CD4-positive, alpha-beta T cell treated with Interleukin-10 for 1 hour (primary cell): ENCODE measurements at regions not wholly inside any gene's neighbourhood (a gene's known extent, or its start where the extent isn't known, plus 50 kb on each side); places are given as distances from the start of the nearest gene placed in this dataset.

Experiments used
- DNase-seq: peaks from one replicate; pipeline ENCODE4 v3.0.0-alpha.2; 2020

- DNase-seq, result no peak
Observed at GRCh38 chr5:90185897-90186468, 223.6 kb downstream of the CETN3 start.

- no peak for DNase-seq
Observed at GRCh38 chr5:90184764-90185163, 224.8 kb downstream of the CETN3 start.

DNA sequence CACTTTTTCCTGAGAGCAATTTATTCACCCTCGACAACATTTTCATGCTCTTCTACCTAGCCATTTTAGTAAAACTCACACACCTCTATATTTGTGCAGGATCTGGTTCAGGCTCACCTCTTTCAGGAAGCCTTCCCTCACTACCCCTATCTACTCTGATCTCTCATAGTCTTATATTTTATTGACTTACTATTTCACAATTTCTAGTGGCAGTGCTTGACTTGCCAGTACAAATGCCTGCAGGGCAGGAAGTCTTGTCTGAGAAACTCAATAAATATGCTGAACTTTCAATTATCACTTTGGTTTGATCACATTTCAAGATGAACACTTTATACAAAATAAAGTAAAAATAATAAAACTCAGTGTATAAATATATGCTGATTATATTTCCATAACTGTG, 226.8 kb downstream of the CETN3 start:
- DNase-seq, result no peak

GRCh38 chr5:90174236-90174635, 235.3 kb downstream of the CETN3 start:
- no peak for DNase-seq

DNA sequence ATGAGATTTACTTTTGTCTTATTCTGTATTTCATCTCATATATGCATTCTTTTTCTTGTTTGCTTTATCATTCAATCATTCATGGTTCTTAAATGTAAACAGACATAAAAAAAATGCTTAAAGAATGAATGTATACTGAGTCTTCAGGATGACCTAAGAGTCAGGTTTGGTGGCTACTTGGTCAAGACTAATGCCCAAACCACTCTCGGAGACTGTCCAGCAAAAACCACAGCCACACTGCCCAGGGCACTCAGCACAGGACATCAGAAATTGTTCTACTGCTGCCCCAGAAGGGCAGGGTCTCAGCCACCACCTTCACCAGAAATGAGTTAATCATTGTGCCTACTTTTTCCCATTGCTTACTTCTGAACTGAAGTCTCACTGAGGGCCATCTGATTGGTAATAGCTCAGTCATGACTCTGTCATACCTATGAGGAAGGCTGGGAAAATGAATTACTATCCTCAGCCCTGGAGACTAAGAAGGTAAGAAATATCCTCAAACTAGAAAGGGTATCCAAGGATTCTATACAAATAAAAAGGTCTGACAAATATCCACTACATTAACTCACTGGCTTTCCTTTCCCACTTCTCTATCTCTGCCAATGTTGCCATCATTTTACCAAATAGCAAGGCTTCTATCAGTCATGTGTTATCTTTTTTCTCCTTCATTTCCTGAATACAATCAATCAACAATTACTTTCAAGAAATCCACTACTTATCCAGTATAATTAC, 236.1 kb downstream of the CETN3 start:
- DNase-seq, result no peak

DNA sequence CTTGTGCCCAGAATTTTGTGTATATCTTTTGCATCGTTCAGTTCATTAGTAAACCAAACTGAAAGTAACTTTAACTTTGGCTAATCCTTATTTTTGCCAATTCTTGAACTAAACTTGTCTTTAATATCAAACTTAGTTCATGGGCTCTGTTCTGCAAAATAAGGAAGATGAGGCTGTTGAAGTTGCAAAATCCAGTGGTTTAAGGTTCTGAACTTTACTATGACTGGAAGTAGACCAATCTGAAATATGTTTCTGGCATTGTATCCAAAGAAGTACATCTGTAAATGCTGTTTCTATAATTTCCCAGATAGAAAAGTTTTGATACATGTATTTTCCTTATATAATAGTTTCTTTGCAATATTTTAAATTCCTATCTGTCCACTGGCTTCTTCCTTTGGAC, 238.1 kb downstream of the CETN3 start:
- no peak for DNase-seq

DNA sequence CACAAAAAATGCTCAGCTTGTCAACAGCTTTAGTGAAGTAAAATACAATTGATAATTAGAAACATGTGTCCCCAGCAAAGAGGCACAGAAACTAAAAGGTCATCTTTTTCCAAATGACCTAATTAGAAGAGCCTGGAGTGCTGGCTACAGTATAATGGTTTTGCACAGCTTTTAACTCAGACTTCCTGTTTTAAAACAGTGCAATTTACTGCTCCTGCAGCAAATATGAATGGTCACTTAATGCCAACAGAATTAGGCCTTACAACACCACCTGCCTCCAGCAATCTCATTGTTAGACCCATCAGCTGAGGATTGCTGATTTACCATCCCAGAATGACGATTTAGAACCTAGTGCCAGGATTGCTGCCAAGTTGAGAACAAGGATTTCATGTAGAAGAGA, 239.3 kb downstream of the CETN3 start:
- no peak for DNase-seq

GRCh38 chr5:90169078-90169477, 240.5 kb downstream of the CETN3 start:
- no peak for DNase-seq

- no peak for DNase-seq
Observed at GRCh38 chr5:90168399-90168798, 241.2 kb downstream of the CETN3 start.

DNA sequence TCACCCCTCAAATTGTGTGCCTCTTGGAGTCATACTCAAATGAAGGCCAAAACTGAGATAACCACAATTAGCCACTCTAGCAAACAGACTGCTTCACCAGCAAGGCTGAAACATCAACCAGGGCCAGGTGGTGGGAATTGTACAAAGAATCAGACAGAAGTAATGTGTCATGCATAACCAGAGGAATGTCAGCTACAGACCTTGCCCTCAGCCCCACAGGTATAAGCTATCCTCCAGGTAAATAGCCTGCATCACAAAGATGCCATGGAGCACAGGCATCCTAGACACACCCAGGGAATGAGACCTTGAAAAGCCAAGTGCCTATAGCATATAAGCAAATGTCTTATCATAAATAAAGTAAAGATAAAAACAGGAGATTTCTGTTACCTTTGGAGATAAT, 242.7 kb downstream of the CETN3 start:
- DNase-seq, result no peak

- no peak for DNase-seq
Observed at GRCh38 chr5:90162324-90162723, 247.2 kb downstream of the CETN3 start.

- no peak for DNase-seq
Observed at GRCh38 chr5:90161414-90161813, 248.1 kb downstream of the CETN3 start.

- no peak for DNase-seq
Observed at GRCh38 chr5:90158131-90158530, 251.4 kb downstream of the CETN3 start.

DNA sequence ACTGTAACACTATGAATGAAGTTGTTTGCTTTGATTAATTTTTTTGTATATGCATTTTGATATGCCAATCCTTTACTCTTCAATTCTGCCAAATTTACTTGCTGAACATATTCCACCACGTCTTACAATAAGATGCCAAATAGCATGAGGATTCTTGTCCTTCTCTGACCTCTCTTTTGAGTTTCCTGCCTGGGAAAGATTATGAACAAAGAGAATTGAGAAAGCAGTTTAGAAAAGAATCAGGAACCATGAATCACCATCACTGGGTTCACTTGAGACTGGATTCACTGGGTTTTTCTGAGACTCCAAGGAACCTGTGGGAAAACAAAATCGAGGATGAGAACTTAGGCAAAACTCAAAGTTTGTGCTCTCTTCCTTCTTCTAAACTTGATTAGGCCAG, 256.5 kb downstream of the CETN3 start:
- no peak for DNase-seq

DNA sequence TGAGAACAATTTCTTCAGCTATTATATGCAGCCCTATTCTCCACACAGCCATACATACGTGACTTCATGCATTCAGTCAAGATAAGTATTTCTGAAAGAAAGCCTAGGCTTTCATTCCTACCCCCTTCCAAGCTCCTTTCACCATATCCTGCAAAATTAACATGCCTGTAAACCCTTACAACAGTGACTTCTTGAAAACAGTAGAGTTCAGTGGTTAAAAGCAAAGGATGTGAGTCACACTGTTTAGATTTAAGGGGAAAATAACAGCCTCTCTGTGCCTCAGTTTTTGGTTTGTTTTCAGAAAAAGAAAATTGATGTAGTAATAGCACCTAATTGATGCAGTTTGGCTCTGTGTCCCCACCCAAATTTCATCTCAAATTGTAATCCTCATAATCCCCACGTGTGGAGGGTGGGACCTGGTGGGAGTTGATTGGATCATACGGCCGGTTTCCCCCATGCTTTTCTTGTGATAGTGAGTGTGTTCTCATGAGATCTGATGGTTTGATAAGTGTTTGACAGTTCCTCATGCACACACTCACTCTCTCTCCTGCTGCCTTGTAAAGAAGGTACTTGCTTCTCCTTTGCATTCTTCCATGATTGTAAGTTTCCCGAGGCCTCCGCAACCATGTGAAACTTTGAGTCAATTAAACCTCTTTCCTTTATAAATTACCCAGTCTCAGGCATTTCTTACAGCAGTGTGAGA, 264.8 kb downstream of the CETN3 start:
- no peak for DNase-seq

GRCh38 chr5:90142541-90142940, 267.0 kb downstream of the CETN3 start:
- DNase-seq, result no peak

DNA sequence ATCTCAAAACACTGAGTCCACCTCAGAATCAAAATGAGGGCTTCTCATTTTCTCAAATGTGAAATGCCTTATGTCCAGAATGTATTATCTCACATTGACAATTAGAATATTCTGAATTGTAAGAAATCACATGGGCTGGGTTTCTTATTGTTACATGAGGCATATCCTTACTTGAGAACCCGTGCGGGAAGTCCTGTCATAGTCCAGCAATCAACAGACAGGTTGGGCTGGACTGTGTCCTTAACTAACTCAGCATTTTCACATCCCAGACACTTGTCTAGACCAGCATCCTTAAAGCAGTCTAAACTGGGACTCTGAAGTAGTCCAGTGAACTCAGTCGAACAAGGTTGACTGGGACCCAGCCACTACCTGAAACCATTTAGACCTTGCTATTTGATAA, 267.6 kb downstream of the CETN3 start:
- no peak for DNase-seq

- DNase-seq, result no peak
Observed at GRCh38 chr5:90136952-90137528, 272.5 kb downstream of the CETN3 start.

GRCh38 chr5:90135779-90136378, 273.7 kb downstream of the CETN3 start:
- DNase-seq, result no peak

- no peak for DNase-seq
Observed at GRCh38 chr5:90134892-90135291, 274.7 kb downstream of the CETN3 start.

DNA sequence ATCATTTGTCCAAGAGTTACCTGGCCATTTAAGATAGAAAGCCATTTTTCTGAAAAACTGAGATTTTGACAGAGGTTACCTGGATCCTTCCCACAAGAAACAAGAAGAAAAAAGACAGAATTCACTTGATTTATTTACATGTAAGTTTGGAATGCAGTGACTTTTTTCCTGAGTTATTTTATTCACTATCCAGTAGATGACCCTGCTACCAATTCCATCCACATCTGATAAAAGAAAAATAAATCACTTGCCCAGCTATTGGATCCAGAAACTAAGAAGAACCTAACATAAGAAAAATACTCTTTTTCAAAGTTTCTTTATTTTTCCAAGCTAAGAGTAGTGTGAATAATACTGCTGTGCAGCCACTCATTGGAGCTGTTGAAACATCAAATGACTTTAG, 275.2 kb downstream of the CETN3 start:
- DNase-seq, result no peak

GRCh38 chr5:90133941-90134340, 275.6 kb downstream of the CETN3 start:
- DNase-seq, result no peak

DNA sequence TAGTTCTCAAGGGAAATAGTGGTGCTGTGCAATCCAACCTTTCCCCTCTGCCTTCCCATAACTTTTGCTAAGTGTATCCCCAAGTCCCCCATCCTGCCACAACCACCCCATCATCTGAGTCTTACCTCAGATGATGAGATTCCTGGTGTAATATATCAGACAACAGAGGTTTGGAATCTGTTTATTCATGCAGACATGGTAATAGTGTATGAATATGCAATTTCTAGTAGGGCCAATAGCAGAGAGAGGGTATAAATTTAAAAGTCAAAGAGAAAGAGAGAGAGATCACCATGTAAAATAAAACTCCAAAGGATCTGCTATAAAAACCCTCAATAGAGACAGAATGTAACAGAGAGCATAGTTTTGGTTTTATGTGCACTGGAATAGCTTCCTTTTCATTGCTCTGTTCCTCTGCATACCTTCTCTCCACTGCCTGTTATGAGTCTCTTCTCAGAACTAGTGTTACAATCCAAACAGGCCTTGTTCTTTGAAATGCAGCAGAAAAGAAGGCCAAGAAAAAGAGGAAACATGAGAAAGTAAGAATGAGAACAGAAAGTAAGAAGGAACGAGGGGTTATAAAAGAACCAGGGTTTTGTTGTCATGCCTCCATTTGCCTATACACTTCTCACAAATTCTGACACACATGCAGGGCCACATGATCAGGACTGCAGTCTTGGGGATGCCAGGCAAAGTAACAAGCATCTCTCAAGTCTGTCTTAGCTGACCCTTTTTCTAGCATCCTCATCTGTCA, 278.0 kb downstream of the CETN3 start:
- no peak for DNase-seq
